Endothelial cell (in vitro differentiated cells): ENCODE measurements at regions not wholly inside any gene's neighbourhood (a gene's known extent, or its start where the extent isn't known, plus 50 kb on each side); places are given as distances from the start of the nearest gene placed in this dataset.

Experiments
- DNase-seq: peaks from one replicate; pipeline ENCODE4 v3.0.0; 2021; ENCODE audit warnings: low spot score
- H3K27ac Mint-ChIP-seq: one replicate; pipeline ENCODE4 v1.8.0; 2021; ENCODE audit warnings: mixed read lengths, inconsistent platforms; ENCODE audit not compliant: unreplicated experiment
- H3K27me3 Mint-ChIP-seq: one replicate; pipeline ENCODE4 v1.8.0; 2021; ENCODE audit warnings: mild to moderate bottlenecking, moderate library complexity, mixed read lengths, inconsistent platforms; ENCODE audit not compliant: unreplicated experiment
- H3K36me3 Mint-ChIP-seq: one replicate; pipeline ENCODE4 v1.8.0; 2021; ENCODE audit warnings: mild to moderate bottlenecking, low read depth, mixed read lengths, inconsistent platforms; ENCODE audit not compliant: unreplicated experiment
- H3K4me1 Mint-ChIP-seq: one replicate; pipeline ENCODE4 v1.8.0; 2021; ENCODE audit warnings: mild to moderate bottlenecking, mixed read lengths, inconsistent platforms; ENCODE audit not compliant: unreplicated experiment
- H3K4me3 Mint-ChIP-seq: one replicate; pipeline ENCODE4 v1.8.0; 2021; ENCODE audit warnings: mild to moderate bottlenecking, mixed read lengths, inconsistent platforms; ENCODE audit not compliant: unreplicated experiment
- H3K9me3 Mint-ChIP-seq: one replicate; pipeline ENCODE4 v1.8.0; 2021; ENCODE audit warnings: mixed read lengths, inconsistent platforms; ENCODE audit not compliant: unreplicated experiment
- CTCF ChIP-seq: fragments of 200-600 bp; sonication (generic); IDR thresholded peaks from one replicate; pipeline ENCODE4 v1.5.0; 2021; ENCODE audit warnings: antibody characterized with exemption; ENCODE audit not compliant: unreplicated experiment

GRCh38 chr3:17938313-17938712 is 195.9 kb upstream of the TBC1D5 start:
- no peak for DNase-seq
- no peaks in the 10 kb centered on the region for H3K36me3 Mint-ChIP-seq
- H3K4me3 Mint-ChIP-seq, result no peak overlapping the region
- H3K4me1 Mint-ChIP-seq, result peaks cover 19% of the 10 kb centered on the region
- TF ChIP-seq CTCF, result no peak
- H3K9me3 Mint-ChIP-seq, result no peaks in the 10 kb centered on the region
- peak overlapping the region; percentile 90 for H3K27ac Mint-ChIP-seq
- H3K27me3 Mint-ChIP-seq, result peaks cover 1% of the 10 kb centered on the region

- no peak for TF ChIP-seq CTCF
- no peaks in the 10 kb centered on the region for H3K36me3 Mint-ChIP-seq
- peaks cover 19% of the 10 kb centered on the region for H3K4me1 Mint-ChIP-seq
Observed at GRCh38 chr3:17936736-17937480, 194.5 kb upstream of the TBC1D5 start.

GRCh38 chr3:17935222-17935621 is 192.8 kb upstream of the TBC1D5 start:
- peaks cover 19% of the 10 kb centered on the region for H3K4me1 Mint-ChIP-seq
- no peaks in the 10 kb centered on the region for H3K36me3 Mint-ChIP-seq
- peaks cover 1% of the 10 kb centered on the region for H3K27me3 Mint-ChIP-seq
- DNase-seq, result no peak
- TF ChIP-seq CTCF, result no peak
- H3K27ac Mint-ChIP-seq, result no peak overlapping the region
- no peak overlapping the region for H3K4me3 Mint-ChIP-seq
- no peaks in the 10 kb centered on the region for H3K9me3 Mint-ChIP-seq

More at GRCh38 chr3:17936736-17937480, 194.5 kb upstream of the TBC1D5 start:
- no peak overlapping the region for H3K4me3 Mint-ChIP-seq
- no peak overlapping the region for H3K27ac Mint-ChIP-seq
- H3K9me3 Mint-ChIP-seq, result no peaks in the 10 kb centered on the region
- peaks cover 1% of the 10 kb centered on the region for H3K27me3 Mint-ChIP-seq
- DNase-seq, result no peak

GRCh38 chr3:17932136-17932771 is 189.8 kb upstream of the TBC1D5 start:
- Mint-ChIP-seq H3K4me3 (no peak overlapping the region), H3K4me1 (peaks cover 30% of the 10 kb centered on the region), H3K9me3 (peaks cover 4% of the 10 kb centered on the region), H3K36me3 (no peaks in the 10 kb centered on the region), H3K27me3 (peaks cover 4% of the 10 kb centered on the region), H3K27ac (no peak overlapping the region)
- TF ChIP-seq CTCF, result no peak
- DNase-seq, result no peak

GRCh38 chr3:17931131-17931530 is 188.7 kb upstream of the TBC1D5 start:
- Mint-ChIP-seq H3K36me3 (no peaks in the 10 kb centered on the region), H3K27me3 (peaks cover 4% of the 10 kb centered on the region), H3K4me1 (peaks cover 31% of the 10 kb centered on the region), H3K27ac (no peak overlapping the region), H3K9me3 (peaks cover 4% of the 10 kb centered on the region), H3K4me3 (no peak overlapping the region)
- TF ChIP-seq CTCF, result no peak
- DNase-seq, result no peak
